22Rv1 (cell line): ENCODE measurements at regions not wholly inside any gene's neighbourhood (a gene's known extent, or its start where the extent isn't known, plus 50 kb on each side); places are given as distances from the start of the nearest gene placed in this dataset.

Experiments used
- ZFX ChIP-seq: fragments of 450-650 bp; IDR thresholded peaks from 2 replicates; pipeline ENCODE4 v1.6.1; 2017; ENCODE audit warnings: antibody characterized with exemption, borderline replicate concordance
- TF ChIP-seq, protein P1 (sequence below): fragments of 450-650 bp; IDR thresholded peaks from 2 replicates; pipeline ENCODE4 v1.5.1; 2017; ENCODE audit warnings: mild to moderate bottlenecking

DNA sequence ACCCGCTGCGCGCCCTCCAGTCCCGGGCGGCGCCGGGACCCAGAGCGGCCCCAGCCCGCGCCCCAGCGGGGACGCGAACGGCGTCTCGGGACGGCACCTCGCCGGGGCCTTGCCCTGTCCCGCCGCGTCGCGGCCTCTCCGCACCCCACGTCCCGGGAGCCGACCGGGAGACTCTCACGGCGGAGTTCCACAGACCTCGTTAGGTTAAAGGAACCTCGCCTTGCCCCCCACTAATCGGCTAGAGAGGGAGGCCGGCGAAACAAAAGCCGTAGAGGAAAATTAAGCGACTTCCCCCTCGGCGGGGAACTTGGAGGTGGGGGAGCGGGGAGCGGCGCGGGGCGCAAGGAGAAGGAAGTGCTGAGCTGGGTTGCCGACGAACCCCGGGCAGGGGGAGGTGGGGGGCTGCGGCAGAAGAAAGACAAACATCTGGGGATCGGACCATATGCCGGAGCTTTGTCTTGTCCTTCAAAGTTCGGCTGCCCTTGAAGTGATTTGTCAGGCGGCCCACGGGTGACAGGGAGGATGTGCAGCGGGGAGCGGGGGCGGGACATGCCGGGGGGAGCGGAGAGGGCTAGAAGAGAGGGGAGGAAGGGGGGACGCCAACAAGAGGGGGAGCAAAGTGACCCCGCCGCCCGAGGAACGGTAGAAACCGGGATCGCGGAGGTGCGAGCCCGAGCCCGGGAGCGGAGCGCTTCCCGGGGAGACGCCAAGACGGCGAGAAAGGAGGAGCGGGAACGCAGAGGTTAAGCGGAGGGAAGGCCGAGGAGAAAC lies 120.0 kb upstream of the RRP15 start:
- TF ChIP-seq, protein P1, sequence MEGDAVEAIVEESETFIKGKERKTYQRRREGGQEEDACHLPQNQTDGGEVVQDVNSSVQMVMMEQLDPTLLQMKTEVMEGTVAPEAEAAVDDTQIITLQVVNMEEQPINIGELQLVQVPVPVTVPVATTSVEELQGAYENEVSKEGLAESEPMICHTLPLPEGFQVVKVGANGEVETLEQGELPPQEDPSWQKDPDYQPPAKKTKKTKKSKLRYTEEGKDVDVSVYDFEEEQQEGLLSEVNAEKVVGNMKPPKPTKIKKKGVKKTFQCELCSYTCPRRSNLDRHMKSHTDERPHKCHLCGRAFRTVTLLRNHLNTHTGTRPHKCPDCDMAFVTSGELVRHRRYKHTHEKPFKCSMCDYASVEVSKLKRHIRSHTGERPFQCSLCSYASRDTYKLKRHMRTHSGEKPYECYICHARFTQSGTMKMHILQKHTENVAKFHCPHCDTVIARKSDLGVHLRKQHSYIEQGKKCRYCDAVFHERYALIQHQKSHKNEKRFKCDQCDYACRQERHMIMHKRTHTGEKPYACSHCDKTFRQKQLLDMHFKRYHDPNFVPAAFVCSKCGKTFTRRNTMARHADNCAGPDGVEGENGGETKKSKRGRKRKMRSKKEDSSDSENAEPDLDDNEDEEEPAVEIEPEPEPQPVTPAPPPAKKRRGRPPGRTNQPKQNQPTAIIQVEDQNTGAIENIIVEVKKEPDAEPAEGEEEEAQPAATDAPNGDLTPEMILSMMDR, result peak; percentile 28
- TF ChIP-seq ZFX, result no peak
